Neural progenitor cell (in vitro differentiated cells): ENCODE measurements at regions not wholly inside any gene's neighbourhood (a gene's known extent, or its start where the extent isn't known, plus 50 kb on each side); places are given as distances from the start of the nearest gene placed in this dataset.

Experiments
- DNase-seq: peaks from one replicate; pipeline ENCODE4 v3.0.0-alpha.2; 2016; ENCODE audit warnings: low spot score
- H2AFZ ChIP-seq: fragments of 200-600 bp; sonication (generic); replicated peaks from 2 replicates; pipeline ENCODE4 v1.6.1; 2016; ENCODE audit warnings: antibody characterized with exemption
- H3F3A ChIP-seq: fragments of 200-600 bp; sonication (generic); 2 replicates; pipeline ENCODE4 v1.6.1; 2016; ENCODE audit warnings: antibody characterized with exemption, low read depth
- H3K27ac ChIP-seq: fragments of 200-600 bp; sonication (generic); 2 replicates; pipeline ENCODE4 v1.5.1; 2016; ENCODE audit warnings: mild to moderate bottlenecking
- H3K27me3 ChIP-seq: fragments of 200-600 bp; sonication (generic); 2 replicates; pipeline ENCODE4 v1.6.1; 2016; ENCODE audit warnings: mild to moderate bottlenecking, moderate library complexity
- H3K36me3 ChIP-seq: fragments of 200-600 bp; sonication (generic); 2 replicates; pipeline ENCODE4 v1.5.1; 2016
- H3K4me1 ChIP-seq: fragments of 200-600 bp; sonication (generic); 2 replicates; pipeline ENCODE4 v1.6.1; 2016; ENCODE audit warnings: mixed run types
- H3K4me2 ChIP-seq: fragments of 200-600 bp; sonication (generic); 2 replicates; pipeline ENCODE4 v1.6.1; 2016
- H3K4me3 ChIP-seq: fragments of 200-600 bp; sonication (generic); 2 replicates; pipeline ENCODE4 v1.5.1; 2016
- H3K79me2 ChIP-seq: fragments of 200-600 bp; sonication (generic); 2 replicates; pipeline ENCODE4 v1.6.1; 2016; ENCODE audit warnings: low read depth
- H3K9ac ChIP-seq: fragments of 200-600 bp; sonication (generic); 2 replicates; pipeline ENCODE4 v1.6.1; 2016
- H3K9me3 ChIP-seq: fragments of 200-600 bp; sonication (generic); 2 replicates; pipeline ENCODE4 v1.5.1; 2016; ENCODE audit warnings: low read depth
- H4K20me1 ChIP-seq: fragments of 200-600 bp; sonication (generic); 2 replicates; pipeline ENCODE4 v1.6.1; 2016; ENCODE audit warnings: low read depth
- H3K27ac Mint-ChIP-seq: 3 replicates; pipeline ENCODE4 v1.8.0; 2021; ENCODE audit warnings: mixed read lengths
- H3K27me3 Mint-ChIP-seq: 2 replicates; pipeline ENCODE4 v1.8.0; 2022; ENCODE audit warnings: low read depth, mild to moderate bottlenecking, inconsistent platforms, moderate library complexity, mixed read lengths; ENCODE audit not compliant: insufficient read depth
- H3K36me3 Mint-ChIP-seq: 3 replicates; pipeline ENCODE4 v1.8.0; 2021; ENCODE audit warnings: mixed read lengths
- H3K4me1 Mint-ChIP-seq: 3 replicates; pipeline ENCODE4 v1.8.0; 2021; ENCODE audit warnings: mixed read lengths
- H3K4me3 Mint-ChIP-seq: 3 replicates; pipeline ENCODE4 v1.8.0; 2021; ENCODE audit warnings: mild to moderate bottlenecking, moderate library complexity, mixed read lengths
- H3K9me3 Mint-ChIP-seq: 3 replicates; pipeline ENCODE4 v1.8.0; 2020; ENCODE audit warnings: mixed read lengths
- CTCF ChIP-seq: fragments of 200-600 bp; sonication (generic); IDR thresholded peaks from 2 replicates; pipeline ENCODE4 v1.5.1; 2017; ENCODE audit warnings: antibody characterized with exemption, mild to moderate bottlenecking
- EZH2 ChIP-seq: fragments of 200-600 bp; sonication (generic); IDR thresholded peaks from 2 replicates; pipeline ENCODE4 v1.6.1; 2017; ENCODE audit warnings: antibody characterized with exemption, mild to moderate bottlenecking, moderate library complexity
- EZH2phosphoT487 ChIP-seq: fragments of 200-600 bp; sonication (generic); IDR thresholded peaks from 2 replicates; pipeline ENCODE4 v1.6.1; 2017; ENCODE audit warnings: antibody characterized with exemption

- H3K27ac Mint-ChIP-seq: no peak overlapping the region
- Histone ChIP-seq H3K4me2 (no peak overlapping the region), H3F3A (no peaks in the 10 kb centered on the region), H3K27ac (no peak overlapping the region), H3K79me2 (no peaks in the 10 kb centered on the region), H3K9ac (no peak overlapping the region), H3K4me1 (no peaks in the 10 kb centered on the region), H2AFZ (no peak overlapping the region), H3K4me3 (no peak overlapping the region), H4K20me1 (no peaks in the 10 kb centered on the region), H3K9me3 (no peaks in the 10 kb centered on the region), H3K27me3 (no peaks in the 10 kb centered on the region), H3K36me3 (no peaks in the 10 kb centered on the region)
- H3K9me3 Mint-ChIP-seq: no peaks in the 10 kb centered on the region
- H3K4me1 Mint-ChIP-seq: peaks cover 4% of the 10 kb centered on the region
- H3K4me3 Mint-ChIP-seq: no peak overlapping the region
- no peaks in the 10 kb centered on the region for H3K27me3 Mint-ChIP-seq
- H3K36me3 Mint-ChIP-seq: no peaks in the 10 kb centered on the region
- TF ChIP-seq CTCF: no peak
- no peak for TF ChIP-seq EZH2phosphoT487
- DNase-seq: no peak
These were observed 751.7 kb upstream of the WWC1 start for GRCh38 chr5:167539747-167540146.

GRCh38 chr5:167546270-167546669 is 745.2 kb upstream of the WWC1 start:
- H3K4me3 Mint-ChIP-seq: no peak overlapping the region
- H3K4me1 Mint-ChIP-seq: peaks cover 14% of the 10 kb centered on the region
- Histone ChIP-seq H3K9me3 (no peaks in the 10 kb centered on the region), H3K79me2 (no peaks in the 10 kb centered on the region), H3K36me3 (no peaks in the 10 kb centered on the region), H3K4me1 (peaks cover 5% of the 10 kb centered on the region), H3K27me3 (no peaks in the 10 kb centered on the region), H3K4me3 (no peak overlapping the region), H3K9ac (no peak overlapping the region), H3K4me2 (no peak overlapping the region), H2AFZ (no peak overlapping the region), H4K20me1 (no peaks in the 10 kb centered on the region), H3K27ac (no peak overlapping the region), H3F3A (no peaks in the 10 kb centered on the region)
- TF ChIP-seq EZH2: no peak
- no peak for TF ChIP-seq CTCF
- no peak for TF ChIP-seq EZH2phosphoT487
- no peaks in the 10 kb centered on the region for H3K27me3 Mint-ChIP-seq
- no peak overlapping the region for H3K27ac Mint-ChIP-seq
- H3K36me3 Mint-ChIP-seq: no peaks in the 10 kb centered on the region
- DNase-seq: no peak
- H3K9me3 Mint-ChIP-seq: peaks cover 2% of the 10 kb centered on the region

GRCh38 chr5:167552356-167552755 is 739.1 kb upstream of the WWC1 start:
- Histone ChIP-seq H3K4me2 (peak overlapping the region; percentile 59), H3K79me2 (no peaks in the 10 kb centered on the region), H3K4me1 (peaks cover 40% of the 10 kb centered on the region), H4K20me1 (no peaks in the 10 kb centered on the region), H2AFZ (no peak overlapping the region), H3K27me3 (no peaks in the 10 kb centered on the region), H3K4me3 (no peak overlapping the region), H3K9ac (no peak overlapping the region), H3F3A (peaks cover 7% of the 10 kb centered on the region), H3K9me3 (no peaks in the 10 kb centered on the region), H3K27ac (no peak overlapping the region), H3K36me3 (no peaks in the 10 kb centered on the region)
- Mint-ChIP-seq H3K27me3 (peaks cover 2% of the 10 kb centered on the region), H3K4me1 (peaks cover 41% of the 10 kb centered on the region), H3K4me3 (no peak overlapping the region), H3K36me3 (no peaks in the 10 kb centered on the region), H3K9me3 (no peaks in the 10 kb centered on the region), H3K27ac (no peak overlapping the region)
- TF ChIP-seq CTCF (no peak), EZH2phosphoT487 (no peak), EZH2 (no peak)
- peak; percentile 71 for DNase-seq
